ENCODE measurements at regions not wholly inside any gene's neighbourhood (a gene's known extent, or its start where the extent isn't known, plus 50 kb on each side); places are given as distances from the start of the nearest gene placed in this dataset.

- TF ChIP-seq CTCF (IDR thresholded peaks at IDR 0.05): no peak
These were observed 464.6 kb downstream of the ADAMTS20 start for GRCh38 chr12:43087195-43088091.

- TF ChIP-seq CTCF (IDR thresholded peaks at IDR 0.05): no peak
These were observed 472.5 kb downstream of the ADAMTS20 start for GRCh38 chr12:43079476-43079875.

GRCh38 chr12:43078976-43079375, 473.0 kb downstream of the ADAMTS20 start:
- TF ChIP-seq CTCF (IDR thresholded peaks at IDR 0.05): no peak

- TF ChIP-seq CTCF (IDR thresholded peaks at IDR 0.05): no peak
These were observed 479.6 kb downstream of the ADAMTS20 start for GRCh38 chr12:43072431-43072830.

GRCh38 chr12:43069768-43070221, 480.2 kb upstream of the PRICKLE1 start:
- no peak for TF ChIP-seq CTCF (IDR thresholded peaks at IDR 0.05)

- no peak for TF ChIP-seq CTCF (IDR thresholded peaks at IDR 0.05)
These were observed 476.9 kb upstream of the PRICKLE1 start for GRCh38 chr12:43066471-43066870.

- TF ChIP-seq CTCF (IDR thresholded peaks at IDR 0.05): no peak
These were observed 474.1 kb upstream of the PRICKLE1 start for GRCh38 chr12:43063650-43064049.
